ENCODE measurements at regions not wholly inside any gene's neighbourhood (a gene's known extent, or its start where the extent isn't known, plus 50 kb on each side); places are given as distances from the start of the nearest gene placed in this dataset.
"Not testable (repeated sequence)": the region's sequence is repeated elsewhere in the genome, so short reads cannot be mapped to it uniquely, and the experiment has no call there.

DNA sequence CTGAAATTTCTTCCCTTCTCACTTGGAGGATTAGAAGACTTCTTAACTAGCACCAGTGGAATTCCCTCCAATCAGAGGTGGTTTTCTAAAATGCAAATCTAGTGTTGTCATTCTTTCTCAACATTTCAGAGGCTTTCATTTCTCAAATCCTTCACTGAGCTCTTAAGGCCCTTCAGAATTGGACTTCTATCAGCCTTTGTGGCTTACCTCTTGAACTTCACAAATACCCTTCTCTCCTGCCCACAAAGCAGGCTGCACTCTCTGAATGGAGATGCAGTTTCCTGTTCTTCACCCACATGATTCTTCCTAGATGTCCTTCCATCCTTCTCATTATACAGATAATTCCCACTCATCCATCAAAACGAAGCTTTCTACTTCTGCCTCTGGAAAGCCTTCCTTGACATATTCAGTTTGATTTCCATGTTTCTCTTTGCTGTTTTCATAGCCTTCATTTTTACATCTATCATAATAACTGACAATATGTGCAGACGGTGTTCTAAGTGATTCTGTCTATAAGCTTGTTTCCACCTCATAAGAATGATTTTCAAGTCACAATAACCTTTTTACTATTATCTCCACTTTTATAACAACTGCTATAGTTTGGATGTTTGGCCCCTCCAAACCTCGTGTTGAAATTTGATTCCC, 123.1 kb upstream of the GPR12 start:
- no peak for FAIRE-seq

DNA sequence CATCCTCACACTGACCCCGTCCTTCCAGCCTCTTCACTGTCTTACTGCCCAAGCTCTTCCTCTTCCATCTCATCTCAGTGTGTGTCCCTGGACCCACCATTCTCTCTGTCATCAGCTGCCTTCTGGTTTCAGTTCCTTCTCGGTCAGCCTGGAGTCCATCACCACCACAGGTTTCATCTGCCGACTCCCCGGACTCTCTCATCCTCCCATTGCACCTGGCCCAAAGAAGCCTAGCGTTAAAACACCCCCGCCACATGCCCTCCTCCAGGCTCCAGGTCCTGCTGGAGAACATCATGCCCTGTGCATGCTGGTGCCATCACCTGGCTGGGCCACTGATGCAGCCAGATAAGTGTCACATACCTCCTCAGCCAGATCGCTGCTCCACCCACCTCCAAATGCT, 122.1 kb upstream of the GPR12 start:
- FAIRE-seq = no peak

DNA sequence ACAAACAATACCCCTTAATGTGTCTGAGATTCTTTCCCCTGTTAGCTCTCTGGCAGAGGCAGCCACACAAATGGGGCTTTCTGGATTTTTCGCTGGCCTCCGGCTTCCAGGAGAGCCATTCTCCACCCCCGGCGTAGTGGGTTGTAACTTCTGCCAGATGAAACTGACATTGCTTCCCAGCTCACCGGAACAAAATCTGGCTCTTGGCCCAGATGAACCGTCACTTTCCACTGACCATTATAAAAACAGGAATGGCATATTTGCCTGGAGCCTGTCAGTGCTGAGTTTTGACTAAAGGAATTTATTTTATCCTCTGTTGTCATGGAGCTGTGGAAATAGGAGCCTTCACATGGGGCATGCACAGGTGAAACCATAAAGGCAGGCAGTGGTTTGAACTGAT, 120.6 kb upstream of the GPR12 start:
- FAIRE-seq = no peak

DNA sequence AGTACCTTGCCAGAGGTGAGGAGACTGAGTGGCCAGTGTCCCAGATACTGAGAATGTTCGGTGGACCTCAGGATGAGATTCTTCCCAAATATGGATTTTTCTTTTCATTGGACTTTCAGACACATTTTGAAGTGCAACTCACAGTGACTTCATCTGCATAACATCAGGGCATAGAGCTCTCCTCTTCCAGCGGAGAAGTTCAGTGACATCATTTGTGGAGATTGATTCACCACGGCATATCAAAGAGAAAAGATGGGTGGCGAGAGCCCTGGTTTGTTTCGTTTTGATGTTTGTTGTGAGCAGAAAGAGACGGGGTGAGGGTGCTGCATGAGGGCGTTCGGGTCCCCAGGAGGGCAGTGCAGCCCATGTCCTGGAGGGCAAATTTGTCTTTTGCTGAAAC, 120.1 kb upstream of the GPR12 start:
- no peak for FAIRE-seq

DNA sequence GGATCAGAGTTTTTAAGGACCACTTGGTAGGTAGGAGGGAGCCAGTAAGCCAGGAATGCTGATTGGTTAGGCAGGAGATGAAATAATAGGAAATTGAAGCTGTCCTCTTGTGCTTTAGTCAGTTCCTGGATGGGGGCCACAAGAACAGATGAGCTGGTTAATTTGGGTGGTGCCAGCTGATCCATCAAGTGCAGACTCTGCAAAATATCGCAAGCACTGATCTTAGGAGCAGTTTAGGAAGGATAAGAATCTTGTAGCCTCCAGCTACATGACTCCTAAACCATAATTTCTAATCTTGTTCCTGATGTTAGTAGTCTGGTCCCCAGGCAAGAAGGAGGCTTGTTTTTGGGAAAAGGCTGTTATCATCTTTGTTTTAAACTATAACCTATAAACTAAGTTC, 117.9 kb upstream of the GPR12 start:
- no peak for FAIRE-seq

DNA sequence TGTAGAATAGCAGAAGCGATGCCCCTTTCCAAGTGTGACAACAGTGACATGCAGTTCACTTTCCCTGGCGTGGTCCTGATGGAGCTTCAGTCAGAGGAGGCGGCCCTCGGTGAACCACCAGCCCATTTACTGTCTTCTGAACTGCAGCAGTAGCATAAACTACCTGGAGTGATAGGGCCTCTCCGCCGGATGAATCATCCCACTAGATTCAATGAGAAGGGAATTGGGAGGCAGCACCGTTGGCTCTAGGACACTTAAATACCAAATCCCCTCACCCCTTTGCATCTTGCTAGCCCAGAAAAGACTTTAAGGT, 112.8 kb upstream of the GPR12 start:
- FAIRE-seq = no peak

DNA sequence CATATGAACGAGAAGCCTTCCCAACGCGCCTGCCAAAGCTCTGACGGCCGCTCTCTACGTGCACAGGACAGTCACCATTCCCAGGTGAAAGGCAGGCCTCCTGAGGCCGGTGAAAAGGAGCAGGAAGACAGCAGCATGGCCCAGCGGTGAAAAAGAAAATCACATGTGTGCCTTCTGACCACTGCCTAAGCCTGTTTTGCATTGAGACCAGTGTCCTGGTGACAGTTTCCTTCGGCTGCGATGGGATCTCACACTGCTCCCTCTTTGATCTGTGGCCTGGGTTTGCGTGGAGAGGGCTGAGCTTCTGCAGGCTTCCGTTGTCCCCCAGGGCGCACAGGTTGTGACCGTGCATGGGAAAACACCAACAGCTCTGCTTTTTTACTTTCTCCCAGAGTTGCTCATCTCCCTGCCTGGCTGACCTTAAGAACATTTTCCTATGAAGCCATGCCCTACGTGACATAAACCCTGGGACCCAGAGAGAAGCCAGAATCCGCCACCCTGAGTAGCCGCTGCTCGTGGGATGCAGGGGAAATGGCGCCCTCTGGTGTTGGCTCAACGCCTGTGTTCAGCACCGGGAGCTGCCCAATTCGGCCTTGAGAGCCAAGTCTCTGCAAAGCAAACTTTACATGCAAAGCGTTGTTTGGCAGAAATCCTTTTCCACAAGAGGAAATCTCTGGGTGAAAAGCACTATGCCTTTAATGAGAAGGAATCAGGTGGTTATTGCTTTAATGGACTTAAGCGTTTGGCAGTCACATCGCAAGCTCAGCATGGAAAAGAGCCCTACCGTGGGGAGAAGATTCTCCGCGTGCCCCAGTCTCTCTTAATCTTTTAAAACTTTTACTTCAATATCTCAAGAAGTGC, 112.2 kb upstream of the GPR12 start:
- no peak for FAIRE-seq

DNA sequence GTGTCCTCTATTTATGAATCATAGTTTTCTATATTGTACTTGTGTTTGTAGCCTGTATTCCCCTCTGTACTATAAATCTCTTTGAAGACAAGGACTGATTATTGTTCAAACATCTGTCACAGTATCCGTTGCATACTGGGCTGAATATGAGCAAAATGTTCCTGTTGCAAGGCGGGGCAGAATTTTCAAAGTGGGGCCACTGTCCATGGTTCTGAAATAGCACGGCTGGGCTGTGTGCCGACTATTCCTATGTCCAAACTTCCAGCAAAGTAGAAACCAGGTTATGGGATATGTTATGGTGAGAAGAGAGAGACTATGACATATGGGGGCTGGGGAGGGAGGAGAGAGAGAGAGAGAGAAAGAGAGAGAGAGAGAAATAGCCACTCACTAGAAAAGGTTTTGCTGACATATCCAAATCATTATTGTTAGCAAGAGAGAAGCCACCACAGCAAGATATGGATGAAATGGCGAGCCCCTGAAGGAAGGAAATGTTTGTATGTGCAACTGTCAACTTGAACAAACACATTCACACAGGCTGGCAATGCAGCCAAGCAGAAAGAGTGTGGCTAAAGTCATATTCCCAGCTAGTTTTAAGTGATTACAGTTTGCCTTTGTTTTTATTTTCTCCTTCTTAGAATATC, 107.0 kb upstream of the GPR12 start:
- FAIRE-seq = no peak

DNA sequence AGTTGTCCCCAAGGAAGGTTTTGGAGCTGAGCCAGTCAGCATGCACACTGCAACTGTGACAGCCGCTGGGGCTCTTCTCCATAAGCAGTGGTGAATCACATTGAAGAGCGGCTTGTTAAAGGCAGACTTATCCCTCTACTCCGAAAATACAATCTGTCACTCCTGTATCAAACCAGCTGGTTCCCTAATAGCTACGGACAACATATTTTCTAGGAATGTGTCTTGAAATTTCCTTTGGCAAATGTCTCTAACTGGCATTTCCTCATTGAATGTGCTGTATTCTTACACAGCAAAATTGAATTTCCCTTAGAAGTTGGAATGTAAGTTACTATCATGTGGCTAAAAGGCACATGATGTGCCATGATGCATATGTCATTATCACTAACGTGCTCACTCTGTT, 104.0 kb upstream of the GPR12 start:
- FAIRE-seq = no peak

DNA sequence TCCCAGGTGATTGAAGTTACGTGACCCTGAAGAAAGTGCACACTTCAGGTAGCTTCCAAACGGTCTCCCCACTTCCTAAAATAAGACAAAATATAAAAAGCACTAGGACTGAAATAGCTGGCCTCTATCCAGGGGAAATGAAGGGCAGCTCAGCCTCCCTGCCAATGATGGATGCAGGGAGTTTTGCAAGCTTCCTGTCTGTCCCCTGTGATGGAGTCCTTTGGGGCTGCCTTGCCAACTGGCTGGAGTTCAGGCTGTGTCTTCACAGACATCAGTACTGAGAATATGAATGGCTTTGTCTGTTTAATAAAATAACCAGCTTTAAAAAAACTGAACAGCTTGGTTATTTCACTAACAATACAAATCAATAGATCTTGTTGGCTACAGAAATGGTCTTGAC, 101.4 kb upstream of the GPR12 start:
- no peak for FAIRE-seq

DNA sequence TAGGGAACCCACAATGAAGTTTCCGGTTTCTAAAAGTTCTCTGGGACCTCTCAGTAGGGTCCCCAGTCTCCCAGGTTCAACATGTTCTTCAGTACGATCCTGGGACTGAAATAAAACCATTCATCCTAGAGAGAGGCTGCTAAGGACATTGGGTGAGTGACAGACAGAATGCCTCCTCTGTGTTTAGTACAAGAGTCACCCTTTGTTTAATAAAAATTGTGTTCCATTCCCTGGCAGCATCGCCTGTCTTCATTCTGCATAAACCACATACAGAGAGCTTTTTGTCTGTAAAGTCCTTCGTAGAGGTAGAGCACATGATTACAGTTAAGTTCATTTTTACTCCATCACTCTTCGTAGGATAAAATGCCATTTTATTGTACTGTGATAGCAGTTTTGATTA, 95.3 kb upstream of the GPR12 start:
- FAIRE-seq = no peak

DNA sequence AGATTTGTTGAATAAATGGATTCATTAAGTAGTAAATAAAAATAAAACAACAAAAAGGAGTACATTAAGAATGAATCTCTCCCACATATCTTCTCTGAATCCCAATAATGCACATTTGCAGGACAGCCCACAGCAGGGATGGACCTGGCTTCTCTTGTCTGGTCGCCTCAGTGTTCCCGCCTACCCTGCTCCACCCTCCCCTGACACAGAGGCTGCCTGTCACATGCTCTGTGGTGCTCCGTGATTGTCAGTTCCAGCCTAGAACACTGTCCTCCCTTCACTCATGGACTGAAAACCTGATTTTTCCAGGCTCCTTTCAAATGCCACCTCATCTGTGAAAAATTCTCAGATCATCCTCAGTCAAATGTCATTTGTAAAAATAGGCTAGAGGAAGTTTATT, 94.5 kb upstream of the GPR12 start:
- no peak for FAIRE-seq

DNA sequence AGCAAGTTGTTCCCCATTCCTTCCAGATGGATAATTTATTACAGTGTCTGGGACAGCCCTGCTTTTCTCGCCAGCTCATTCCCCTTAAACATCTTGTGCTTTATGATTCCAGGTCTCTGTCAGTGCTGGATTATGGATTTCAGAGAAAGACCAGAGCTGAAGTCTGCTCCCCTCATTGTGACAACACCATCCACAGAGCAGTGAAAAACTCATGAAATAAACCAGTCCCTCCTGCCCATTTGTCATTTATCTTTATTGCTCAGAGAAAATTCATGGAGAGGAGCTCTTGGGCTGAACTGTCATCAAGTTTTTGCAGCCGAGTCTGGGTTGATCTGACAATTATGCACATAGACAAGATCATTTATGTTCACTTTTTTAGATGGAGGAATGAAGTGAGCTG, 92.7 kb upstream of the GPR12 start:
- FAIRE-seq = no peak

DNA sequence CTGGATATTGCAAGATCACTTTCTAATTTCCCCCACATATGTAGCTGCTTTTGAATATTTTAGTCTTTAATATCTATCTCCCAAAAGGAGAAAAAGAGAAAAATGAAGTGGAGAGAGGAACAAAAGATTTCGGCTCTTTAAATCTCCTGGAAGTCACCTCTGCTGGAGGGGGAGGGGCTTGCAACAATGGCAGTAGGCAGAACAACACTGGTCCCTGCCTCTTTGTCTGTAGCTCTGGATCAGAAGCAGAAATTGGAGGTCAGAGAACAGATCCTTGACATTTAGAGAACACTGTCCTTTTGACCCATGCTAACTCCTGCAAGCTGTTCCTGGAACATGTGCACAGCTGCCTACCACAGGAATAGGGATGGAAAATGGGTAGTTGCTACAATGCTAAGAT, 86.7 kb upstream of the GPR12 start:
- no peak for FAIRE-seq

DNA sequence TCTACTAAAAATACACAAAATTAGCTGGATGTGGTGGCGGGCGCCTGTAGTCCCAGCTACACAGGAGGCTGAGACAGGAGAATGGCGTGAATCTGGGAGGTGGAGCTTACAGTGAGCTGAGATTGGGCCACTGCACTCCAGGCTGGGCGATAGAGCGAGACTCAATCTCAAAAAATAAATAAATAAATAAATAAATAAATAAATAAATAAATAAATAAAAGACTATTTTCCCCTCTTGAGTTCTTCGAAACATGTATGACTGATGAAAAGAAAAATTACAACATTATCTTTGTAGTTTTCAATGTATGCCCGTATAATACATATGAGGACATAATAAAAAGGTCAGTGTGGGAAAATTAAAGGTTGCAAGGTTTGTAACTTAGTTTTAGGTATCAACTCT, 84.5 kb upstream of the GPR12 start:
- FAIRE-seq = not testable (repeated sequence)

DNA sequence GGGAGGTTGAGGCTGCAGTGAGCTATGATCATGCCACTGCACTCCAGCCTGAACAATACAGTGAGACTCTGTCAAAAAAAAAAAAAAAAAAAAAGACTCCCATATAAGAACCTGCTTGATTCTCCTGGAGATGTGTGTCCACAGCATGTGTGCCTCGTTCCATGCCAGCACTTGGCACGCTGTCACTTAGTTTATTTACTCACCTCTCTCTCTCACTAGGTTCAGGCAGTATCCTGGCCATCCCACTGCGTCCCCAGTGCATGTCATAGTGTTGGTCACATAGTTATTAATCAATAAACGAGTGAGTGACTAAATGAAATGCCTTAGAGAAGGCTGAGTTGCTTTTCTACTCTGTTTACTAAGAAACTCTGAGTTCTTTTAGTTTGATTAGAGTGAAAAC, 79.1 kb upstream of the GPR12 start:
- FAIRE-seq = no peak

DNA sequence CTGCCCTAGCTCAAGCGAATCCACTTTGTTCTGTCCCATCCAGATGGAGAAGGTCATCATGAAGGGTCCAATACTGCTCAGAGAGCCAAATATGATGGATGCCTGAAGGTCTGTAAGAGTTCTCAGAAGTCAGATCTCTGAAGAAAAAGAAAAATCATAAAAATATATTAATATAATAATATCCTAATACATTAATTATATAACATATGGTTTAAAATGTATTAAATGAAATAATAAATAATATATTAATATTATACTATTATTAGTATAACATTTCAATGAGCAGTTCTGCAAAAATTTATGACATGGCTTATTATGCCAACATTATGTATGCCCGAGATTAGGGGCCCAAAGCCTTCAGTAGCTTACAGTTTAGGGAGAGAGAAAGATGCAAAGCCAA, 78.2 kb upstream of the GPR12 start:
- FAIRE-seq = no peak

DNA sequence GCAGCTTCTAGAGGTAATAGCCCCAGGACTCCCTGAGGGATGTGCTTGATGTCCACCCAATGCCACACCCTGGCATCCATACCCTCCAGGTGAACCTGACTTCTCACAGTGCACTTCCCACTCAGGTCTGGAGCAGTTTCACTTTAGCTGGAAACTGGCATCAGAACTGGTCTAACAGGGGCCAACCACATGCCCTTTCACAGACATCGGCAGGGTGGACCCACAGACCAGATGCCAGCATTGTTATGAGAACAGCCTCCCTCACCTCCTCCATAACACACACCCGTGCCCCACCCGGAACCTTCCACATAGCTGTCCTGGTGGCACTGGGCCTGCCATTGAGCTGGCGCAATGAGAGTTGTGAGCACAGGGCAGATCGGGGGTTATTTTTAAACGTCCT, 77.4 kb upstream of the GPR12 start:
- no peak for FAIRE-seq

DNA sequence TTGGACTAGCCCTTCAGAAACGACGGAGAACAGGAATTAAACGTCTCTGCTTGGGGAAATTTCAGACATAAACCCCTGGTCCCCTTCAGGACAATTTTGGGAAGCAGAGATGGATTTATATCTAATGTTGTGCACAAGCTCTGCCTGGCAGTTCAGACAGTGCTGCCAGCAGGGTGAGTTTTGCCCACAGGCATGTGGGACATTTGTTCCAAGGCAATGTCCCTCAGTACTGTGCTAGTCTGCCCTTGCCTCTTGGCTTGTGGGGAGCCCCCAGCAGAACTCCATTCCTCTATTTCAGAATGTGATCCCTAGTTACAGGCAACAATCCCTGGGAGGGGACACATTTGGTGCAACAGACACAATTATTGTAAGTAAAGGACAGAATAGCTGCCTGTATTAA, 76.5 kb upstream of the GPR12 start:
- no peak for FAIRE-seq

DNA sequence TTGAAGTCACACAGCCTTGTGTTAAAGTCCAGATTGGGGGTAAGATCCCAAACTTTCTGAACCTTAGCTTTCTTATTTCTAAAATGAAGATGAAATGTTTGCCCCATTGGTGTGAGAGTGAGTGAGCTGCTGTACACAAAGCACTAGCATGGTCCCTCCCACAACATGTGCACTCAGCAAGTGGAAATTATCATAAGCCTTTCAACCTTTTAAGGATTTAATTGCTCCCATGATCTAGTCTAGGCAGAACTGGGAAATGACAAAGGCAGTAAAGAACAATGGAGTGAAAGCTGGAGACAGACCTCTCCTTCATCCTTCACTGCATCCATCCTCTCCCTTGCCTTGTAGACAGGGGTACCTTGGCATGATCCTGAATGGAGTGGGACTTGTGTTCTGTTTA, 76.0 kb upstream of the GPR12 start:
- FAIRE-seq = no peak

DNA sequence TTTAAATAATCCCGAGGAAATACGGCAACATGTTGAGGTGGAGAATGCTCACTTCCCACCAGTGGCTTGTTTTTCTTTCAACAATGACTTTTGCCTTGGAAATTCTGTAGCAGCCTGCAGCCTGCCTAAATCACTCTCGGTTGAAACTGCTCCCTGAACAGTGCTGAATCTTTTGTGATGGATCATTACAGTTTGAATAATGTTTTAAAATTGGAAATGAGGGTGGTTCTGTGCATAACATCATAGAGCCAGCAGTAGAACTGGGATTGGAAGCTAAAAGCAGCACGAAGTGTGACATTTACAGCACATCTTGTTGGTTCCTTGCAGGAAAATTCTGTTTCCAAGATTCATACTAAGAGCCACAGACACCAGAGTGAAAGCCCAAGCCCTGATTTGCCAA, 74.1 kb upstream of the GPR12 start:
- FAIRE-seq = no peak

DNA sequence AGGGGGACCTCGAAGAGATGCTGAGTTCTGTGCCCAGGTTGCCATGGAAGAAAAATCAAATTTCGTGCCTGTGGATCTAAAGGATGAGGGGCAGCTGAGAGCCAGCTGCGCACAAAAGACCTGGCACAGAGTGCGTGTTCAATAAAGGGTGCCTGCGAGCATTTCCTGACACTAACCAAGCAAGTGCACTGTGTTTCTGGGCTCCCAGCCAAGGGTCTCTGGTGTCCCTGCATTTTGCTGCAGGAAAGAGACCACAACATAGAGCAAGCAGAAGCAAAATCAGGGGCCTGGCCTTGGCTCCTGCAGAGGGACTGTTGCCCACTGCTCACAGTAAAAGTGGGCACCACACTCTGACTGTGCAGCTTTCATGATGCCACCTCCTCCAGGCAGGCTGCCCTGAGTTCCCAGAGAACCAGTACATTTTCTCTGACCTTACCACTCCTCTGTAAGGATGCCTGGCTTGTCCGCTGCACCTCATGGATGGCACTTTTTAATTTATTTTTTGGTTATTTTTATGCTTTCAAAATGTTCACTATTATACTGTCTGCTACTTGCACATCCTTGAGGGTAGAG, 70.8 kb upstream of the GPR12 start:
- no peak for FAIRE-seq

DNA sequence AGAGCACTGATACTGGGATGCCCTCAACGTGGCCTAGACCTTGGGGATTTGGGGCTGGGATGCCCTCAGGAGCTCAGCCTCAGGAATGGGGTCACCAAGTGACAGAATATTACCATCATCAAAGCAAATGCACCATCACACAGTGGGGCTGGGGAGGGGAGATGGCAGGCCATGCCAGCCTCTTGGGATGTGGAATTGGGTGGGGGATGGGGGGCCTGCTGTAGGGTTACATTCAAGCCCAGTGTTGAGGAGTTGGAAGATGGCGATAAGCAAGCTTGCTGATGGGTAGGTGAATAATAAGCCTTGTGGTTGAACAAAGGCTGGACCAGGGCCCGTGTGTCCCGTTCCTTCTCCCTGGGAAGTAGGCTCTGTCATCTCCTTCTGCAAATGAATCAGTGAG, 69.1 kb upstream of the GPR12 start:
- no peak for FAIRE-seq

DNA sequence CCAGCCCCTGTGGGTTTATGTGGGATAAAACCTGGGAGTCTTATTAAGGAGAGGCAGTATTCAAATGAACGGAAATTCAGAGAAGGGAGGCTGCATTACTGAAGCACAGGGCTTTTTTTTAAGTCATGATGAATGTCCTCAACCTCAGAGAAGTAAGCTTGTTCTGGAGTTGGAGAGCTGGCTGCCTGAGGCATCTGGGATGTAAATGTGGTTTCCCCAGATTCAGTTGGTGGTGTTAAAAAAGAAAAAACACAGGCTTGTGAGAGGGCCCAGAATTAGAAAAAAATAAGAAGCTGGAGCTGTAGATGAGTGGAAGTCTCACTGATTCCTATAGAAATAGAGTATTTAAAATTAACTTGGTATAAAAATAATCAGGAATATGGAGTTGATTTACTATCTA, 64.0 kb upstream of the GPR12 start:
- no peak for FAIRE-seq

Data from A204.1 (cell line).